Keratinocyte (primary cell): ENCODE measurements at regions not wholly inside any gene's neighbourhood (a gene's known extent, or its start where the extent isn't known, plus 50 kb on each side); places are given as distances from the start of the nearest gene placed in this dataset.

Source experiments
- DNase-seq: peaks from one replicate; pipeline ENCODE4 v3.0.0-alpha.2; 2011; ENCODE audit warnings: low read depth, missing footprints, low spot score
- FAIRE-seq: peaks from 2 replicates; lab custom pipeline; 2011; peaks lifted over from hg19 to GRCh38; lab: Jason Lieb, UNC
- H2AFZ ChIP-seq: 2 replicates; pipeline ENCODE4 v1.6.0; 2012; ENCODE audit warnings: low read length, control low read depth, inconsistent platforms; ENCODE audit not compliant: control insufficient read depth
- H3K27ac ChIP-seq: 2 replicates; pipeline ENCODE4 v1.5.1; 2011; ENCODE audit warnings: low read length; ENCODE audit not compliant: control insufficient read depth, insufficient read depth
- H3K27me3 ChIP-seq: 3 replicates; pipeline ENCODE4 v1.6.0; 2011; ENCODE audit warnings: low read length; ENCODE audit not compliant: control insufficient read depth, insufficient read depth; ENCODE audit errors: extremely low read depth
- H3K36me3 ChIP-seq, 2 experiments: 2 replicates in 1 of 2; 3 replicates in 1 of 2; pipeline ENCODE4 v1.5.1; 2011; ENCODE audit warnings: low read length in 2 of 2, mild to moderate bottlenecking in 1 of 2; ENCODE audit not compliant: control insufficient read depth in 2 of 2, insufficient read depth in 2 of 2; ENCODE audit errors: extremely low read depth in 1 of 2
- H3K4me1 ChIP-seq: 3 replicates; pipeline ENCODE4 v1.5.1; 2011; ENCODE audit warnings: low read length; ENCODE audit not compliant: control insufficient read depth, insufficient read depth; ENCODE audit errors: extremely low read depth
- H3K4me2 ChIP-seq: 3 replicates; pipeline ENCODE4 v1.6.0; 2011; ENCODE audit warnings: low read depth, low read length; ENCODE audit not compliant: control insufficient read depth, insufficient read depth; ENCODE audit errors: extremely low read depth
- H3K4me3 ChIP-seq, 3 experiments: fragments of 200-600 bp in 1 of 3; sonication (generic) in 1 of 3; 2 replicates in 2 of 3; 3 replicates in 1 of 3; pipeline ENCODE4 v1.5.1; 2011 to 2016; ENCODE audit warnings: low read length in 3 of 3, mild to moderate bottlenecking in 3 of 3, control low read depth in 2 of 3, inconsistent platforms in 1 of 3, low read depth in 1 of 3, mixed read lengths in 1 of 3, mixed run types in 1 of 3, moderate library complexity in 1 of 3; ENCODE audit not compliant: control insufficient read depth in 2 of 3, insufficient read depth in 2 of 3; ENCODE audit errors: extremely low read depth in 1 of 3
- H3K79me2 ChIP-seq: 2 replicates; pipeline ENCODE4 v1.6.0; 2012; ENCODE audit warnings: low read length; ENCODE audit not compliant: control insufficient read depth, insufficient read depth
- H3K9ac ChIP-seq: 3 replicates; pipeline ENCODE4 v1.6.0; 2011; ENCODE audit warnings: low read length; ENCODE audit not compliant: control insufficient read depth, insufficient read depth; ENCODE audit errors: extremely low read depth
- H3K9me1 ChIP-seq: 3 replicates; pipeline ENCODE4 v1.6.0; 2011; ENCODE audit warnings: low read length; ENCODE audit not compliant: control insufficient read depth, insufficient read depth; ENCODE audit errors: extremely low read depth
- H3K9me3 ChIP-seq: 2 replicates; pipeline ENCODE4 v1.5.1; 2012; ENCODE audit warnings: low read depth, low read length; ENCODE audit not compliant: control insufficient read depth
- H4K20me1 ChIP-seq: 3 replicates; pipeline ENCODE4 v1.6.0; 2011; ENCODE audit warnings: low read length; ENCODE audit not compliant: control insufficient read depth, insufficient read depth; ENCODE audit errors: extremely low read depth
- CTCF ChIP-seq, 3 experiments: IDR thresholded peaks in 1 of 3; conservative IDR thresholded peaks in 1 of 3; optimal IDR thresholded peaks in 1 of 3; 2 replicates in 2 of 3; 3 replicates in 1 of 3; pipeline versions ENCODE3 to v1.5.1; 2011; ENCODE audit warnings: low read length in 3 of 3, mild to moderate bottlenecking in 3 of 3, moderate library complexity in 2 of 3, control low read depth in 1 of 3, inconsistent platforms in 1 of 3; ENCODE audit not compliant: insufficient read depth in 2 of 3; ENCODE audit errors: extremely low read depth in 1 of 3
- EZH2 ChIP-seq: IDR thresholded peaks from one replicate; pipeline ENCODE4 v1.6.1; 2012; ENCODE audit warnings: inconsistent platforms, mild to moderate bottlenecking, low read length, moderate library complexity
- dilution Hi-C: fragments of 300-500 bp; cut with MboI; formaldehyde crosslinking; loops from one replicate; pipeline ENCODE4 v1.7.0; 2020; ENCODE audit warnings: low sequenced_read_pairs; ENCODE audit not compliant: extremely low pct_ligation_motif_present

- Histone ChIP-seq H2AFZ (no peak overlapping the region), H3K79me2 (no peaks in the 10 kb centered on the region), H4K20me1 (no peaks in the 10 kb centered on the region), H3K36me3 (no peaks in the 10 kb centered on the region), H3K4me2 (no peak overlapping the region), H3K4me1 (peaks cover 4% of the 10 kb centered on the region), H3K27me3 (no peaks in the 10 kb centered on the region), H3K9me1 (no peaks in the 10 kb centered on the region), H3K9ac (no peak overlapping the region), H3K9me3 (no peaks in the 10 kb centered on the region), H3K4me3 (no peak overlapping the region), H3K27ac (no peak overlapping the region)
- dilution Hi-C loops, result no loop called here
- FAIRE-seq (no peak), DNase-seq (no peak)
- TF ChIP-seq CTCF (optimal IDR thresholded peaks at IDR 0.05 in 1 of 3, IDR thresholded peaks at IDR 0.05 in 1 of 3, conservative IDR thresholded peaks at IDR 0.05 in 1 of 3; ENCODE audit: extremely low read depth in 1 of 3, insufficient read depth in 2 of 3, low read length in 3 of 3) (no peak), EZH2 (no peak)
Observed at GRCh38 chr12:92089559-92089958, 56.1 kb downstream of the BTG1 start.

GRCh38 chr12:92088805-92089204 lies 56.8 kb downstream of the BTG1 start:
- no peak for FAIRE-seq

More at GRCh38 chr12:92088805-92089204, 56.8 kb downstream of the BTG1 start:
- Histone ChIP-seq H3K27ac (no peak overlapping the region), H3K9me3 (no peaks in the 10 kb centered on the region), H3K4me2 (no peak overlapping the region), H3K79me2 (no peaks in the 10 kb centered on the region), H3K4me1 (no peaks in the 10 kb centered on the region), H3K4me3 (no peak overlapping the region), H3K9ac (no peak overlapping the region), H4K20me1 (no peaks in the 10 kb centered on the region), H3K9me1 (no peaks in the 10 kb centered on the region), H2AFZ (no peak overlapping the region), H3K27me3 (no peaks in the 10 kb centered on the region), H3K36me3 (no peaks in the 10 kb centered on the region)
- TF ChIP-seq CTCF (optimal IDR thresholded peaks at IDR 0.05 in 1 of 3, IDR thresholded peaks at IDR 0.05 in 1 of 3, conservative IDR thresholded peaks at IDR 0.05 in 1 of 3; ENCODE audit: extremely low read depth in 1 of 3, insufficient read depth in 2 of 3, low read length in 3 of 3), result no peak
- TF ChIP-seq EZH2, result no peak
- dilution Hi-C loops, result no loop called here
- no peak for DNase-seq
